Left ventricle myocardium superior (tissue), 1 donor: ENCODE measurements at regions not wholly inside any gene's neighbourhood (a gene's known extent, or its start where the extent isn't known, plus 50 kb on each side); places are given as distances from the start of the nearest gene placed in this dataset.
"Not testable (repeated sequence)": the region's sequence is repeated elsewhere in the genome, so short reads cannot be mapped to it uniquely, and the experiment has no call there.

Experiments used
- ATAC-seq: fragments of 200-7000 bp; cut with Tn5 transposase; one replicate; pipeline ENCODE4 v1.9.1; 2020; ENCODE audit warnings: mild to moderate bottlenecking, moderate library complexity
- DNase-seq: peaks from one replicate; pipeline ENCODE4 v3.0.0-alpha.2; 2020
- intact Hi-C: fragments of 100-400 bp; cut with micrococcal nuclease; formaldehyde crosslinking; loops from one replicate; pipeline ENCODE4 v1.11.0; 2022
- donor health status: DM: no; HTN: yes; CAD: no; lungs with severe emphysema.

DNA sequence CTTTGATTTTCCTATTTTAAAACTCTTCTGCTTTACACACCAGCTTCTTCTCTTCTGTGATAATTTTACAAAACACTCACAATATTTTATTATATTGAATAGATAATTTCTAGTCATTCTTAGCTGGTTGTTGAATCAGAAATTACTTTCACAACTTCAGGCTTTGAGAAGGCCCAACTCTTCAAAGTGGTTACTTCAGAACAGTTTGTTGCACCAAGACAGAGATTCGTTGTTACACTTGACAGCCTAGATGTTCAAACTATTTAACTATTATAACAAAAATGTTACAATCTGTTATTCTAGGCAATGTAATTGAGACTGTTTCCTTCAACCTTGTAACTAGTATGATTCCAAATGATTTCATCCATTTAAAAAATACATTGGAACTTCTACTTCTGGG, 333.2 kb upstream of the CHORDC1 start:
- DNase-seq = no peak
- ATAC-seq = no peak
- intact Hi-C loops = no loop called here

- ATAC-seq (no peak), DNase-seq (no peak)
- intact Hi-C loops = no loop called here
Observed at GRCh38 chr11:90555477-90555876, 332.6 kb upstream of the CHORDC1 start.

DNA sequence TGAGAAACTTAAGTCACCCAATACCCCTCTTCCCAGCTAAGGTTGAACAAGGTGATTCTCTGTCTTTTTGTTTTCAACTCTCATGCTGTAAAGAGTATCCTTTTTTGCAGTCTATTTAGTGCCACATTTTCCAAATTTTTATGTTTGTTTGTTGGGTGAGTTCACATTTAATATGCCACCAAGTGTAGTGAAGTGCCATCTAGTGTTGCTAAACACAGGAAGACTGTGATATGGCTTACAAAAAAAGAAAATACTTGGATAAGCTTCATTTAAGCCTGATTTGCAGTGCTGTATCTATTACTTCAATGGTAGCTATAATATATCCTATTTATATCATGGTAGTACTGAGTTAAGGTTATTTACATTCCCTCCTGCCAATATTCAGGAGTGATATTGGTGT, 319.2 kb upstream of the CHORDC1 start:
- DNase-seq = no peak
- no peak for ATAC-seq
- intact Hi-C loops = no loop called here

GRCh38 chr11:90536301-90536700, 313.5 kb upstream of the CHORDC1 start:
- DNase-seq (no peak), ATAC-seq (no peak)
- intact Hi-C loops = no loop called here

DNA sequence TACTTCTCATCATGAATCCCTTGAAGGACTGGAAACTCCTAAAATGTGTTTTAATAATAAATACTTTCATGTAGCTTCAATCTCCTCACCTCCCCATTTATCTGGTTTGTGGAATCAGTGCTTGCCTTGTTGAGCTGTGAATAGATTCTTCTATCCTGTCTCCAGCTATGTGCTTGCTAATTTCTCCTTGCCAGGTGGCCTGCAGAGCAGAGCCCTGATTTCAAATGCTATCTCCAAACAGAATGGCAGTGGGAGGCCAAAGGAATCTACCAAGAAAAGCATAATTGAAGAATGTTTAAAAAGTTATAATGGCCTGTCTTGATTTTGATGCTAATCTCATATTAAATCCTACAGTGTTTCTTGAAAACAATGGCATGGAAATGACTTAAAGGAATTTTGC, 309.3 kb upstream of the CHORDC1 start:
- ATAC-seq = no peak
- DNase-seq = no peak

GRCh38 chr11:90531001-90531400, 308.2 kb upstream of the CHORDC1 start:
- intact Hi-C loops = no loop called here
- DNase-seq = no peak
- ATAC-seq = no peak

More for the DNA sequence above, 309.3 kb upstream of the CHORDC1 start:
- intact Hi-C loops = no loop called here

DNA sequence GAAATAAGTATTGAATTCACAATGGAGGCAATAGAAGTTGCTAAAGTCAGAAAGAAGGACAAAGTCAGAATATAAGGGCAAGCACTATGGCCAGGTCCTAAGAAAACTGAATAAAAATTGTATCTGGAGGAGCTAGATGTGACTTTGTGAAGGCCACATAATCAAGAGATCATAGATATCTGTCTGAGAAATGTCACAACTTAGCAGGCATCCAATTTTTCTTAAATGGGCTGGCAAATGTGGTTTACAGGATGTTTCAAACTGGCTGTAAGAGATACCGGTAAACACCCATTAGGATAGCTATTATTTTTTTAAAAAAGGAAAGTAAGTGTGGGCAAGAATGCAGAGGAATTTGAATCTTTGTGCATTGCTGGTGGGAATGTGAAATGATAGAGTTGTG, 303.1 kb upstream of the CHORDC1 start:
- DNase-seq (no peak), ATAC-seq (no peak)
- intact Hi-C loops = no loop called here

DNA sequence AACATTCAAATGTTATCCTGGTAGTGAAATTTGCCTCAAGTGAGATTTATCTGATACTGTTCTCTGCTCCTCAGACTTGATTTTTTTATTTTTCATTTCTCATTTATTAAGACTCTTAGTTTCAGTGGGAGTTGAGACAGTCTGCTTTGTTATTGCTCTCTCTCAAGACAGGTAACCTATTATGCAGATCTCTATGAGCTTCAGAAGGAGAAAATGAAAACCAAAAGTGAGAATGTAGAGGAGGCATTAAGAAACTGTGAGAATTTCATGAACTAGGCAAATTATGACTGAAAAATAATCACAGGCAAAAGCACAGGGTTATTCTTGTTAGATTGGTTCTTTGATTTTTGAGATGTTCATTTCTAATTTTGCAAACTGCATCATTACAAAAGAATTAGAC, 290.0 kb upstream of the CHORDC1 start:
- ATAC-seq (no peak), DNase-seq (no peak)
- intact Hi-C loops = no loop called here

- DNase-seq = no peak
- peak; percentile 57 for ATAC-seq
- intact Hi-C loops = no loop called here
Observed at GRCh38 chr11:90510839-90511238, 288.0 kb upstream of the CHORDC1 start.

DNA sequence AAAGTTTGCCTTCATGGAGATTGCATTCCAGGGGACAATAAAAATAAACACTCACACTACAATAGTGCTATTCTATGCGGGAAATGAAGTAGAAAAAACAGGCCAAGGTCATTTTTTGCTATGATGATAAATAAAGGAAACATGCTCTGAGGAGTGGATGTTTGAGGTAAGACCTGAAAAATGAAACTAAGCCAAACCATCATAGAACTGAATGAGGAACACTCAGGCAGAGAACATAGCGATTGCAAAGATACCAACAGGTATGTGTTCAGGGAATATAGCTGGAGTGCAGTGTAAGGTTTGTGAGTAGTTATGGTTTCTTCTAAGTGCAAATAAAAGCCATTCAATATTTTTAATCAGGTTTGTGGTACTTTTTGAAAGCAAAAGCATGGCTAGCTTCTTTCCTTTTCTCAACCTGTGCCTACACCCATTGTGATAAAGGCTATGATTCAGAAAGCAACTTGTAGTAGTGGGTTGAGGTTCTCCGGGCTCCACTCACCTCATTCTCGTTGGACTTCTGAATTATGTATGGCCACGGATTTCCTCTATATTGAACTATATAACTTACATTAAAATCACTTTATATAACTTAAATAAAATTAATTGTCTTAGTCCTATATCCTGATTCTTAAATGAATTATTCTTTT, 278.2 kb upstream of the CHORDC1 start:
- no peak for DNase-seq
- intact Hi-C loops = no loop called here
- ATAC-seq = no peak

- intact Hi-C loops = no loop called here
- ATAC-seq (no peak), DNase-seq (no peak)
Observed at GRCh38 chr11:90496722-90497121, 273.9 kb upstream of the CHORDC1 start.

DNA sequence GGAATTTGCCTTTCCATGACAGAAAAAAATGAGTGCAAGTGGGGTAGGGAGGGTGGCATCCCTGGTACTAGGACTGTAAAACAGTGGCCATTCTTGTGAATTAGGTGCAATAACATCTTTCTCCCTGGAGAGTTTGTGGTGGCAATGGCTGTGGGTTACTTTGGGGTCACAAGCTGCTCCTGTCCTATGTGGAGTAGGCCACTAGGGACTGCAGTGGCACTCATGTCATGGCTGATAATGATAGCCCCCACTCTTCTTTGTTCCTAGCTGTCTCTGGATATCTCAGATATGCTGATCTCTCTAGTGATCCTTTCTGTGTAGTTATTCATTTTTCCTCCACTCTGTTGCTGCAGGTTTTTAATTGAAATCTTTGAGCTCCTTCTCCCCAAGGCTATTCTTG, 270.5 kb upstream of the CHORDC1 start:
- intact Hi-C loops = no loop called here
- DNase-seq (no peak), ATAC-seq (no peak)

GRCh38 chr11:90491466-90491865, 268.6 kb upstream of the CHORDC1 start:
- ATAC-seq = no peak
- DNase-seq = no peak
- intact Hi-C loops = no loop called here

GRCh38 chr11:90476442-90477007, 253.7 kb upstream of the CHORDC1 start:
- intact Hi-C loops = no loop called here
- DNase-seq = no peak
- no peak for ATAC-seq

GRCh38 chr11:90468923-90469322, 246.1 kb upstream of the CHORDC1 start:
- intact Hi-C loops = no loop called here
- ATAC-seq (peak; percentile 71), DNase-seq (no peak)

DNA sequence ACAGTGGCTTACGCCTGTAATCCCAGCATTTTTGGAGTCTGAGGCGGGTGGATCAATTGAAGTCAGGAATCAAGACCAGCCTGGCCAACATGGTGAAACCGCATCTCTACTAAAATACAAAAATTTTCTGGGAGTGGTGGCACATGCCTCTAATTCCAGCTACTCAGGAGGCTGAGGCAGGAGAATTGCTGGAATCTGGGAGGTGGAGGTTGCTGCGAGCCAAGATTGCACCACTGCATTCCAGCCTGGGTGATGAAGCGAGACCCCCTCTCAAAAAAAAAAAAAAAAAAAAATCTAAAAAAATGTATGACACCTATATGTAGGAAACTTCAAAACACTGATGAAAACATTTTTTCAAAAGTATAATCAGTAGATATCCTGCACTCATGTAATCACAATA, 242.7 kb upstream of the CHORDC1 start:
- intact Hi-C loops = no loop called here
- DNase-seq = no peak

DNA sequence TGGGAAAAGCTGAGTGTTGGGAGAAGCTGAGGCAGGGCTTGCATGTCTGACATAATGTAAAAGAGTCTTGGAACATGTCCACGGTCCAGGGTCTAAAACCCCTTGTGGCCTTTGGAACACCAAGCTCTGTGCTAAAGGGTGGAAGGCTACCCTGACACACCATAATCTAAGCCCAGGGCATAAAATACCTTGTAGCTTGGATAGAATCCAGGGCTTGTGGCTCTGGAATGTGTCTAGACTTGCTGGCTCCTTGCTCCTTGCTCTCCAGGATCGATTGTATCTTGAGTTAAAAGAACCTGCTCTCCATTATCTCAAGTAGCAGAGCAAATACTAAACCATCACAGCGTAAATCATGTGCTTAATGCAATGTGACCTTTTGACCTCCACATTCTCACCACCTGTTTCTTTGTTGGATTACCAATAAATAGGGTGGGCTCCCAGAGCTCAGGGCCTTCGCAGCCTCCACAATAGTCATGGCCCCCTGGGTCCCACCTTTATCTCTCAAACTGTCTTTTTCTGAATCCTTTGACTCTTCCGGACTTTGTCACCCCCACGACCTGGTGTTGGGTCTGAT, 232.6 kb upstream of the CHORDC1 start:
- not testable (repeated sequence) for DNase-seq, ATAC-seq
- intact Hi-C loops = loop anchor here (5.0 kb wide), 1 partner anchor 168 kb away; no protein-coding TSS in a partner anchor

More for the DNA sequence above, 242.7 kb upstream of the CHORDC1 start:
- no peak for ATAC-seq

GRCh38 chr11:90453525-90453924, 230.7 kb upstream of the CHORDC1 start:
- DNase-seq (no peak), ATAC-seq (no peak)
- intact Hi-C loops = no loop called here

GRCh38 chr11:90449606-90450005, 226.8 kb upstream of the CHORDC1 start:
- ATAC-seq = no peak
- intact Hi-C loops = no loop called here
- DNase-seq = no peak

GRCh38 chr11:90448256-90448655, 225.4 kb upstream of the CHORDC1 start:
- no peak for DNase-seq
- intact Hi-C loops = no loop called here

DNA sequence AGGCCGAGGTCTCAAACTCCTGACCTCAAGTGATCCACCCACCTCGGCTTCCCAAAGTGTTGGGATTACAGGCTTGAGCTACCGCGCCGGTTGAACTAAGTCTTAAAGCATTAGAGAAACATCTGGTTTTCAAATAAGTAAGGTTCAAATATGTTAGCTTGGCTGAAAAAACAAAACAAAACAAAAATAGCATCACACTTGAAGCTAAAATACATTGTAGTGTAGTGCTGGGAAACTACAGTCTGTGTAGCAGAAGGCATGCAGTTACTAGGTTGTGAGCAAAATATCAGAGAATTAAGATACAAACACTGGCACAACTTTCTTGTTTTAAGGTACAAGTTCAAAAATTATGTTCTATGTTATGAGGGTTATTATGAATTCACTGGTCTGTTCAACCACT, 224.8 kb upstream of the CHORDC1 start:
- DNase-seq (no peak), ATAC-seq (peak; percentile 40)
- intact Hi-C loops = no loop called here

More at GRCh38 chr11:90448256-90448655, 225.4 kb upstream of the CHORDC1 start:
- ATAC-seq = no peak
